ENCODE measurements at regions not wholly inside any gene's neighbourhood (a gene's known extent, or its start where the extent isn't known, plus 50 kb on each side); places are given as distances from the start of the nearest gene placed in this dataset.
"Not testable (repeated sequence)": the region's sequence is repeated elsewhere in the genome, so short reads cannot be mapped to it uniquely, and the experiment has no call there.

DNA sequence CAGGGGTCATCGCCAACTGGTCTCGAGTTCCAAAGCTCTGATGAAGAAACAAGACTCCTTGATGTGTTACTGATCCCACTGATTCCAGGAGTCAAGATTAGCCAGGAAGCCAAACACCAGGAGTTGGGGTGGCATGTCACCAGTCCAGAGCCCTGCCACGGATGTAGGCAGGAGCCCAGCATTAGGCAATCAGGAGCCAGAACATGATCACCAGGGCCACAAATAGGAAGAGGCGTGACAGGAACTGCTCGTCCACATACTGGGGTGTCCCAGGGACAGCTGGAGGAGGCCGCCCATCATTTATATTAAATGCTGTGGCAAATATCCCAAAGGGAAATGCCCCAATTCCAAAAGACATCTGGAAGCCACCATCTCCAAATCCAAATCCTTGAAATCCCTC is 74.5 kb upstream of the BLTP1 start:
- TF ChIP-seq, protein P1, sequence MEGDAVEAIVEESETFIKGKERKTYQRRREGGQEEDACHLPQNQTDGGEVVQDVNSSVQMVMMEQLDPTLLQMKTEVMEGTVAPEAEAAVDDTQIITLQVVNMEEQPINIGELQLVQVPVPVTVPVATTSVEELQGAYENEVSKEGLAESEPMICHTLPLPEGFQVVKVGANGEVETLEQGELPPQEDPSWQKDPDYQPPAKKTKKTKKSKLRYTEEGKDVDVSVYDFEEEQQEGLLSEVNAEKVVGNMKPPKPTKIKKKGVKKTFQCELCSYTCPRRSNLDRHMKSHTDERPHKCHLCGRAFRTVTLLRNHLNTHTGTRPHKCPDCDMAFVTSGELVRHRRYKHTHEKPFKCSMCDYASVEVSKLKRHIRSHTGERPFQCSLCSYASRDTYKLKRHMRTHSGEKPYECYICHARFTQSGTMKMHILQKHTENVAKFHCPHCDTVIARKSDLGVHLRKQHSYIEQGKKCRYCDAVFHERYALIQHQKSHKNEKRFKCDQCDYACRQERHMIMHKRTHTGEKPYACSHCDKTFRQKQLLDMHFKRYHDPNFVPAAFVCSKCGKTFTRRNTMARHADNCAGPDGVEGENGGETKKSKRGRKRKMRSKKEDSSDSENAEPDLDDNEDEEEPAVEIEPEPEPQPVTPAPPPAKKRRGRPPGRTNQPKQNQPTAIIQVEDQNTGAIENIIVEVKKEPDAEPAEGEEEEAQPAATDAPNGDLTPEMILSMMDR (IDR thresholded peaks at IDR 0.05): not testable (repeated sequence)
- not testable (repeated sequence) for TF ChIP-seq ZFX (IDR thresholded peaks at IDR 0.05; ENCODE audit: borderline replicate concordance)
